ENCODE measurements at regions not wholly inside any gene's neighbourhood (a gene's known extent, or its start where the extent isn't known, plus 50 kb on each side); places are given as distances from the start of the nearest gene placed in this dataset.
A peak's percentile ranks its signal among the peaks of the same experiment; 100 is the strongest.

GRCh38 chr3:88418219-88418618 is 268.5 kb downstream of the C3orf38 start:
- H2BK5ac ChIP-seq (ENCODE audit: low read depth, low read length, poor library complexity), result no peak overlapping the region
- no peak overlapping the region for H3K4ac ChIP-seq (ENCODE audit: low read depth, low read length)
- H3K9ac ChIP-seq (ENCODE audit: low read length), result no peak overlapping the region
- H3K14ac ChIP-seq (ENCODE audit: low read length), result no peak overlapping the region
- H3K36me3 ChIP-seq (ENCODE audit: control insufficient read depth in 1 of 2, insufficient read depth in 2 of 2, low read length in 2 of 2), result no peaks in the 10 kb centered on the region
- H3K79me2 ChIP-seq (ENCODE audit: control insufficient read depth, insufficient read depth, low read length, poor library complexity), result no peaks in the 10 kb centered on the region
- no CpG with 5 or more reads among the region's 6 CpGs for WGBS (ENCODE audit: extremely low coverage, insufficient coverage, insufficient read length)
- no peaks in the 10 kb centered on the region for H3K9me3 ChIP-seq (ENCODE audit: insufficient read depth, low read depth, low read length)
- no peak overlapping the region for H3K18ac ChIP-seq (ENCODE audit: low read length)
- H4K91ac ChIP-seq (ENCODE audit: low read depth, low read length), result no peak overlapping the region
- no peak overlapping the region for H3K4me3 ChIP-seq (ENCODE audit: low read depth, low read length)
- no peak overlapping the region for H3K23ac ChIP-seq (ENCODE audit: low read length)
- H3K27ac ChIP-seq (ENCODE audit: low read depth, low read length), result no peak overlapping the region
- no peak overlapping the region for H3K4me2 ChIP-seq (ENCODE audit: low read length)
- no peak for DNase-seq
- no peak overlapping the region for H2BK12ac ChIP-seq (ENCODE audit: low read length)
- H2AFZ ChIP-seq (ENCODE audit: insufficient read depth, low read length, poor library complexity), result no peak overlapping the region
- no peak overlapping the region for H4K12ac ChIP-seq (ENCODE audit: low read depth, low read length)
- no peaks in the 10 kb centered on the region for H3K4me1 ChIP-seq (ENCODE audit: control insufficient read depth in 1 of 2, insufficient read depth in 2 of 2, low read length in 2 of 2)
- H4K8ac ChIP-seq (ENCODE audit: low read depth, low read length), result no peak overlapping the region
- H2BK120ac ChIP-seq (ENCODE audit: insufficient read depth, low read length, poor library complexity), result no peak overlapping the region
- H3K27me3 ChIP-seq (ENCODE audit: insufficient read depth, low read length), result no peaks in the 10 kb centered on the region
- no peak overlapping the region for H2AK5ac ChIP-seq (ENCODE audit: low read length)
- H3K79me1 ChIP-seq (ENCODE audit: low read length), result no peaks in the 10 kb centered on the region

GRCh38 chr3:88433568-88433967 is 283.8 kb downstream of the C3orf38 start:
- H4K12ac ChIP-seq (ENCODE audit: low read depth, low read length), result no peak overlapping the region
- no peaks in the 10 kb centered on the region for H3K27me3 ChIP-seq (ENCODE audit: insufficient read depth, low read length)
- H2AK5ac ChIP-seq (ENCODE audit: low read length), result no peak overlapping the region
- no peak for DNase-seq
- H3K9ac ChIP-seq (ENCODE audit: low read length), result peak overlapping the region; percentile 63
- WGBS (ENCODE audit: extremely low coverage, insufficient coverage, insufficient read length), result no CpG with 5 or more reads among the region's 2 CpGs
- no peaks in the 10 kb centered on the region for H3K4me1 ChIP-seq (ENCODE audit: control insufficient read depth in 1 of 2, insufficient read depth in 2 of 2, low read length in 2 of 2)
- H3K36me3 ChIP-seq (ENCODE audit: control insufficient read depth in 1 of 2, insufficient read depth in 2 of 2, low read length in 2 of 2), result no peaks in the 10 kb centered on the region
- H3K23ac ChIP-seq (ENCODE audit: low read length), result no peak overlapping the region
- no peak overlapping the region for H3K18ac ChIP-seq (ENCODE audit: low read length)
- H2BK12ac ChIP-seq (ENCODE audit: low read length), result no peak overlapping the region
- H3K79me1 ChIP-seq (ENCODE audit: low read length), result no peaks in the 10 kb centered on the region
- H4K8ac ChIP-seq (ENCODE audit: low read depth, low read length), result no peak overlapping the region
- H4K91ac ChIP-seq (ENCODE audit: low read depth, low read length), result no peak overlapping the region
- no peaks in the 10 kb centered on the region for H3K79me2 ChIP-seq (ENCODE audit: control insufficient read depth, insufficient read depth, low read length, poor library complexity)
- no peak overlapping the region for H3K14ac ChIP-seq (ENCODE audit: low read length)
- H2BK120ac ChIP-seq (ENCODE audit: insufficient read depth, low read length, poor library complexity), result no peak overlapping the region
- no peak overlapping the region for H2AFZ ChIP-seq (ENCODE audit: insufficient read depth, low read length, poor library complexity)
- no peak overlapping the region for H3K4me2 ChIP-seq (ENCODE audit: low read length)
- H3K4me3 ChIP-seq (ENCODE audit: low read depth, low read length), result no peak overlapping the region
- no peak overlapping the region for H2BK5ac ChIP-seq (ENCODE audit: low read depth, low read length, poor library complexity)
- H3K9me3 ChIP-seq (ENCODE audit: insufficient read depth, low read depth, low read length), result no peaks in the 10 kb centered on the region
- H3K4ac ChIP-seq (ENCODE audit: low read depth, low read length), result no peak overlapping the region
- no peak overlapping the region for H3K27ac ChIP-seq (ENCODE audit: low read depth, low read length)

- Histone ChIP-seq H3K79me2 (ENCODE audit: control insufficient read depth, insufficient read depth, low read length, poor library complexity) (no peaks in the 10 kb centered on the region), H3K18ac (ENCODE audit: low read length) (no peak overlapping the region), H3K14ac (ENCODE audit: low read length) (no peak overlapping the region), H2AFZ (ENCODE audit: insufficient read depth, low read length, poor library complexity) (no peak overlapping the region), H3K27ac (ENCODE audit: low read depth, low read length) (no peak overlapping the region), H3K27me3 (ENCODE audit: insufficient read depth, low read length) (no peaks in the 10 kb centered on the region), H2BK5ac (ENCODE audit: low read depth, low read length, poor library complexity) (no peak overlapping the region), H3K4me1 (ENCODE audit: control insufficient read depth in 1 of 2, insufficient read depth in 2 of 2, low read length in 2 of 2) (no peaks in the 10 kb centered on the region), H4K91ac (ENCODE audit: low read depth, low read length) (no peak overlapping the region), H3K36me3 (ENCODE audit: control insufficient read depth in 1 of 2, insufficient read depth in 2 of 2, low read length in 2 of 2) (no peaks in the 10 kb centered on the region), H4K8ac (ENCODE audit: low read depth, low read length) (no peak overlapping the region), H2AK5ac (ENCODE audit: low read length) (no peak overlapping the region), H3K4me2 (ENCODE audit: low read length) (no peak overlapping the region), H3K79me1 (ENCODE audit: low read length) (no peaks in the 10 kb centered on the region), H3K9ac (ENCODE audit: low read length) (no peak overlapping the region), H2BK120ac (ENCODE audit: insufficient read depth, low read length, poor library complexity) (no peak overlapping the region), H3K9me3 (ENCODE audit: insufficient read depth, low read depth, low read length) (no peaks in the 10 kb centered on the region), H3K4me3 (ENCODE audit: low read depth, low read length) (no peak overlapping the region), H3K23ac (ENCODE audit: low read length) (no peak overlapping the region), H3K4ac (ENCODE audit: low read depth, low read length) (no peak overlapping the region), H4K12ac (ENCODE audit: low read depth, low read length) (no peak overlapping the region), H2BK12ac (ENCODE audit: low read length) (no peak overlapping the region)
- no CpG with 5 or more reads among the region's 2 CpGs for WGBS (ENCODE audit: extremely low coverage, insufficient coverage, insufficient read length)
- no peak for DNase-seq
These were observed 284.2 kb downstream of the C3orf38 start for GRCh38 chr3:88434001-88434400.

GRCh38 chr3:88440701-88441100 is 290.9 kb downstream of the C3orf38 start:
- Histone ChIP-seq H2AK5ac (ENCODE audit: low read length) (no peak overlapping the region), H2AFZ (ENCODE audit: insufficient read depth, low read length, poor library complexity) (no peak overlapping the region), H3K36me3 (ENCODE audit: control insufficient read depth in 1 of 2, insufficient read depth in 2 of 2, low read length in 2 of 2) (no peaks in the 10 kb centered on the region), H3K79me1 (ENCODE audit: low read length) (no peaks in the 10 kb centered on the region), H3K4me2 (ENCODE audit: low read length) (no peak overlapping the region), H4K8ac (ENCODE audit: low read depth, low read length) (no peak overlapping the region), H2BK120ac (ENCODE audit: insufficient read depth, low read length, poor library complexity) (no peak overlapping the region), H3K4ac (ENCODE audit: low read depth, low read length) (no peak overlapping the region), H3K4me1 (ENCODE audit: control insufficient read depth in 1 of 2, insufficient read depth in 2 of 2, low read length in 2 of 2) (no peaks in the 10 kb centered on the region), H3K18ac (ENCODE audit: low read length) (no peak overlapping the region), H3K79me2 (ENCODE audit: control insufficient read depth, insufficient read depth, low read length, poor library complexity) (no peaks in the 10 kb centered on the region), H4K12ac (ENCODE audit: low read depth, low read length) (no peak overlapping the region), H2BK5ac (ENCODE audit: low read depth, low read length, poor library complexity) (no peak overlapping the region), H3K27ac (ENCODE audit: low read depth, low read length) (no peak overlapping the region), H3K27me3 (ENCODE audit: insufficient read depth, low read length) (no peaks in the 10 kb centered on the region), H3K9me3 (ENCODE audit: insufficient read depth, low read depth, low read length) (no peaks in the 10 kb centered on the region), H4K91ac (ENCODE audit: low read depth, low read length) (no peak overlapping the region), H3K9ac (ENCODE audit: low read length) (no peak overlapping the region), H3K14ac (ENCODE audit: low read length) (no peak overlapping the region), H2BK12ac (ENCODE audit: low read length) (no peak overlapping the region), H3K4me3 (ENCODE audit: low read depth, low read length) (no peak overlapping the region), H3K23ac (ENCODE audit: low read length) (no peak overlapping the region)
- no peak for DNase-seq
- WGBS (ENCODE audit: extremely low coverage, insufficient coverage, insufficient read length), result no CpG with 5 or more reads among the region's 1 CpG

All from trophoblast cell (in vitro differentiated cells and primary cell).